Mesendoderm (in vitro differentiated cells): ENCODE measurements at regions not wholly inside any gene's neighbourhood (a gene's known extent, or its start where the extent isn't known, plus 50 kb on each side); places are given as distances from the start of the nearest gene placed in this dataset.
A peak's percentile ranks its signal among the peaks of the same experiment; 100 is the strongest.

ENCODE experiments used
- DNase-seq: peaks from one replicate; pipeline ENCODE4 v3.0.0; 2013
- H2AK5ac ChIP-seq: 2 replicates; pipeline ENCODE4 v1.6.1; 2013; ENCODE audit warnings: low read length, inconsistent platforms
- H2BK120ac ChIP-seq: 2 replicates; pipeline ENCODE4 v1.6.1; 2013; ENCODE audit warnings: low read depth, mild to moderate bottlenecking, low read length, moderate library complexity, mixed read lengths
- H2BK15ac ChIP-seq: replicated peaks from 2 replicates; pipeline ENCODE4 v1.6.1; 2013; ENCODE audit warnings: low read depth, mild to moderate bottlenecking, moderate library complexity
- H2BK5ac ChIP-seq: 2 replicates; pipeline ENCODE4 v1.6.1; 2013; ENCODE audit warnings: low read length, inconsistent platforms
- H3K18ac ChIP-seq: 2 replicates; pipeline ENCODE4 v1.6.1; 2013; ENCODE audit warnings: mild to moderate bottlenecking, low read length, mixed read lengths
- H3K23ac ChIP-seq: one replicate; pipeline ENCODE4 v1.6.1; 2013; ENCODE audit warnings: low read length
- H3K27ac ChIP-seq: 2 replicates; pipeline ENCODE4 v1.5.1; 2013; ENCODE audit warnings: low read depth, mild to moderate bottlenecking, inconsistent platforms, low read length, moderate library complexity
- H3K27me3 ChIP-seq: 2 replicates; pipeline ENCODE4 v1.6.1; 2013; ENCODE audit warnings: low read length, control low read depth, mild to moderate bottlenecking, inconsistent platforms; ENCODE audit not compliant: insufficient read depth, poor library complexity
- H3K36me3 ChIP-seq: 2 replicates; pipeline ENCODE4 v1.6.1; 2013; ENCODE audit warnings: low read length, inconsistent platforms; ENCODE audit not compliant: control insufficient read depth, insufficient read depth
- H3K4ac ChIP-seq: one replicate; pipeline ENCODE4 v1.6.1; 2013; ENCODE audit warnings: low read depth, mild to moderate bottlenecking, low read length, moderate library complexity
- H3K4me1 ChIP-seq: 2 replicates; pipeline ENCODE4 v1.6.1; 2013; ENCODE audit warnings: low read depth, low read length, inconsistent platforms; ENCODE audit not compliant: control insufficient read depth
- H3K4me2 ChIP-seq: 2 replicates; pipeline ENCODE4 v1.6.1; 2013; ENCODE audit warnings: low read length
- H3K4me3 ChIP-seq: 2 replicates; pipeline ENCODE4 v1.5.1; 2013; ENCODE audit warnings: mild to moderate bottlenecking, low read length
- H3K56ac ChIP-seq: one replicate; pipeline ENCODE4 v1.6.1; 2013; ENCODE audit warnings: low read length
- H3K79me1 ChIP-seq: 2 replicates; pipeline ENCODE4 v1.6.1; 2013; ENCODE audit warnings: low read length, inconsistent platforms
- H3K79me2 ChIP-seq: 2 replicates; pipeline ENCODE4 v1.6.1; 2013; ENCODE audit warnings: mild to moderate bottlenecking, low read length; ENCODE audit not compliant: control insufficient read depth, insufficient read depth
- H3K9ac ChIP-seq: 2 replicates; pipeline ENCODE4 v1.6.1; 2013; ENCODE audit warnings: low read length, inconsistent platforms
- H4K5ac ChIP-seq: one replicate; pipeline ENCODE4 v1.6.1; 2013; ENCODE audit warnings: low read length
- H4K8ac ChIP-seq: one replicate; pipeline ENCODE4 v1.6.1; 2013; ENCODE audit warnings: low read depth, mild to moderate bottlenecking, control low read depth, low read length, moderate library complexity
- WGBS: extraction: QIAGEN DNeasy Blood & Tissue Kit; methylation state at CpG from one replicate; pipeline ENCODE4 v1.1.7; 2013; ENCODE audit warnings: low lambda C conversion rate, missing lambda C conversion rate; ENCODE audit not compliant: insufficient coverage; ENCODE audit errors: extremely low coverage; 5-methylcytosine and 5-hydroxymethylcytosine counted together

GRCh38 chr16:17683281-17683680 is 212.5 kb upstream of the XYLT1 start:
- H3K23ac ChIP-seq = no peak overlapping the region

GRCh38 chr16:17676171-17676570 is 205.4 kb upstream of the XYLT1 start:
- no peak overlapping the region for H2BK15ac ChIP-seq
- H3K27me3 ChIP-seq = no peaks in the 10 kb centered on the region
- no peak overlapping the region for H3K4me3 ChIP-seq
- no peaks in the 10 kb centered on the region for H3K36me3 ChIP-seq
- no peaks in the 10 kb centered on the region for H3K79me1 ChIP-seq
- H3K4me1 ChIP-seq = no peaks in the 10 kb centered on the region
- H3K18ac ChIP-seq = no peak overlapping the region
- H3K56ac ChIP-seq = no peak overlapping the region
- no CpG with 5 or more reads among the region's 3 CpGs for WGBS
- no peak overlapping the region for H2BK120ac ChIP-seq
- no peak for DNase-seq
- no peak overlapping the region for H3K27ac ChIP-seq
- no peak overlapping the region for H2AK5ac ChIP-seq
- no peak overlapping the region for H3K9ac ChIP-seq
- no peak overlapping the region for H3K23ac ChIP-seq
- no peak overlapping the region for H3K4me2 ChIP-seq
- H4K8ac ChIP-seq = no peak overlapping the region
- H2BK5ac ChIP-seq = no peak overlapping the region
- no peak overlapping the region for H3K4ac ChIP-seq
- H3K79me2 ChIP-seq = no peaks in the 10 kb centered on the region
- H4K5ac ChIP-seq = no peak overlapping the region

More at GRCh38 chr16:17683281-17683680, 212.5 kb upstream of the XYLT1 start:
- Histone ChIP-seq H3K4me2 (no peak overlapping the region), H3K56ac (no peak overlapping the region), H3K4ac (no peak overlapping the region), H2BK5ac (no peak overlapping the region), H3K18ac (no peak overlapping the region), H2BK120ac (no peak overlapping the region), H3K4me1 (no peaks in the 10 kb centered on the region), H3K9ac (no peak overlapping the region), H3K4me3 (no peak overlapping the region), H4K5ac (no peak overlapping the region), H3K79me1 (no peaks in the 10 kb centered on the region), H3K27me3 (no peaks in the 10 kb centered on the region), H4K8ac (no peak overlapping the region), H3K27ac (no peak overlapping the region), H2AK5ac (no peak overlapping the region), H3K79me2 (no peaks in the 10 kb centered on the region), H2BK15ac (no peak overlapping the region), H3K36me3 (no peaks in the 10 kb centered on the region)
- WGBS = no CpG with 5 or more reads among the region's 3 CpGs
- DNase-seq = no peak

GRCh38 chr16:17668386-17668785 is 197.6 kb upstream of the XYLT1 start:
- Histone ChIP-seq H3K27me3 (no peaks in the 10 kb centered on the region), H3K79me1 (no peaks in the 10 kb centered on the region), H3K4me1 (no peaks in the 10 kb centered on the region), H3K4me3 (no peak overlapping the region), H3K36me3 (no peaks in the 10 kb centered on the region), H3K27ac (no peak overlapping the region), H2BK15ac (no peak overlapping the region), H2BK5ac (no peak overlapping the region), H4K8ac (no peak overlapping the region), H3K18ac (no peak overlapping the region), H2BK120ac (no peak overlapping the region), H2AK5ac (no peak overlapping the region), H3K9ac (no peak overlapping the region), H3K4me2 (no peak overlapping the region), H3K79me2 (no peaks in the 10 kb centered on the region), H3K4ac (no peak overlapping the region), H4K5ac (no peak overlapping the region), H3K23ac (no peak overlapping the region), H3K56ac (no peak overlapping the region)
- WGBS = no CpG with 5 or more reads among the region's 3 CpGs
- DNase-seq = no peak

- no peak overlapping the region for H3K4me3 ChIP-seq
- no peaks in the 10 kb centered on the region for H3K27me3 ChIP-seq
- no peaks in the 10 kb centered on the region for H3K36me3 ChIP-seq
- no peak overlapping the region for H3K23ac ChIP-seq
- no peak overlapping the region for H4K8ac ChIP-seq
- no CpG with 5 or more reads among the region's 3 CpGs for WGBS
- H2BK120ac ChIP-seq = no peak overlapping the region
- no peak overlapping the region for H2AK5ac ChIP-seq
- no peak overlapping the region for H3K4me2 ChIP-seq
- no peak overlapping the region for H2BK5ac ChIP-seq
- no peak overlapping the region for H3K18ac ChIP-seq
- H3K4ac ChIP-seq = no peak overlapping the region
- no peak for DNase-seq
- H3K9ac ChIP-seq = no peak overlapping the region
- no peak overlapping the region for H3K56ac ChIP-seq
- no peaks in the 10 kb centered on the region for H3K79me2 ChIP-seq
- H4K5ac ChIP-seq = no peak overlapping the region
- no peak overlapping the region for H2BK15ac ChIP-seq
- no peak overlapping the region for H3K27ac ChIP-seq
- H3K79me1 ChIP-seq = no peaks in the 10 kb centered on the region
- no peaks in the 10 kb centered on the region for H3K4me1 ChIP-seq
Measured at GRCh38 chr16:17666293-17666692, 195.5 kb upstream of the XYLT1 start.

- no peak overlapping the region for H3K27ac ChIP-seq
- no peak overlapping the region for H3K4me3 ChIP-seq
- no peak overlapping the region for H3K4me2 ChIP-seq
- no peak overlapping the region for H2BK120ac ChIP-seq
- H3K4me1 ChIP-seq = no peaks in the 10 kb centered on the region
- H3K23ac ChIP-seq = no peak overlapping the region
- no peaks in the 10 kb centered on the region for H3K79me1 ChIP-seq
- H3K79me2 ChIP-seq = no peaks in the 10 kb centered on the region
- WGBS = no CpG with 5 or more reads among the region's 3 CpGs
- no peak overlapping the region for H2BK15ac ChIP-seq
- no peaks in the 10 kb centered on the region for H3K36me3 ChIP-seq
- H3K27me3 ChIP-seq = no peaks in the 10 kb centered on the region
- H3K18ac ChIP-seq = no peak overlapping the region
- peak; percentile 47 for DNase-seq
- no peak overlapping the region for H3K4ac ChIP-seq
- H2AK5ac ChIP-seq = no peak overlapping the region
- H2BK5ac ChIP-seq = no peak overlapping the region
- no peak overlapping the region for H4K5ac ChIP-seq
- no peak overlapping the region for H3K56ac ChIP-seq
- H4K8ac ChIP-seq = no peak overlapping the region
- H3K9ac ChIP-seq = no peak overlapping the region
Measured at GRCh38 chr16:17658881-17659280, 188.1 kb upstream of the XYLT1 start.

- Histone ChIP-seq H2BK15ac (no peak overlapping the region), H2BK5ac (no peak overlapping the region)
- peak; percentile 22 for DNase-seq
Measured at GRCh38 chr16:17657045-17657444, 186.3 kb upstream of the XYLT1 start.

More at GRCh38 chr16:17657045-17657444, 186.3 kb upstream of the XYLT1 start:
- H3K9ac ChIP-seq = no peak overlapping the region
- H3K27me3 ChIP-seq = no peaks in the 10 kb centered on the region
- H3K18ac ChIP-seq = no peak overlapping the region
- no peak overlapping the region for H3K4me3 ChIP-seq
- H3K56ac ChIP-seq = no peak overlapping the region
- H4K5ac ChIP-seq = no peak overlapping the region
- no peak overlapping the region for H4K8ac ChIP-seq
- WGBS = no CpG with 5 or more reads among the region's 7 CpGs
- no peaks in the 10 kb centered on the region for H3K79me2 ChIP-seq
- no peaks in the 10 kb centered on the region for H3K4me1 ChIP-seq
- H2AK5ac ChIP-seq = no peak overlapping the region
- no peak overlapping the region for H2BK120ac ChIP-seq
- no peak overlapping the region for H3K23ac ChIP-seq
- no peak overlapping the region for H3K27ac ChIP-seq
- no peak overlapping the region for H3K4ac ChIP-seq
- no peak overlapping the region for H3K4me2 ChIP-seq
- no peaks in the 10 kb centered on the region for H3K36me3 ChIP-seq
- H3K79me1 ChIP-seq = no peaks in the 10 kb centered on the region
